Adrenal gland (tissue), 9 donors: ENCODE measurements at regions not wholly inside any gene's neighbourhood (a gene's known extent, or its start where the extent isn't known, plus 50 kb on each side); places are given as distances from the start of the nearest gene placed in this dataset.

Experiments used
- DNase-seq, 7 donors: peaks; one replicate each; pipeline ENCODE4 v3.0.0-alpha.2; 2019 to 2020
- H3K27ac ChIP-seq, 5 donors: fragments of 200-600 bp; sonication (generic) in 4 of 5; 1 replicate in 3 of 5; 2 replicates in 2 of 5; pipeline versions ENCODE4 v1.5.1 to v1.8.0; 2016 to 2020; ENCODE audit warnings: mild to moderate bottlenecking in 1 of 5
- H3K27me3 ChIP-seq: fragments of 200-600 bp; 2 replicates; pipeline ENCODE4 v1.8.0; 2021
- H3K36me3 ChIP-seq, 2 donors: fragments of 200-600 bp; replicated peaks in 1 of 2; 1 replicate in 1 of 2; 2 replicates in 1 of 2; pipeline versions ENCODE4 v1.5.1 to v1.8.0; 2018 to 2022
- H3K4me1 ChIP-seq, 2 donors: fragments of 200-600 bp; replicated peaks in 1 of 2; 1 replicate in 1 of 2; 2 replicates in 1 of 2; pipeline versions ENCODE4 v1.5.1 to v1.8.0; 2018 to 2021
- H3K4me3 ChIP-seq, 4 donors: fragments of 200-600 bp; sonication (generic) in 3 of 4; one replicate each; pipeline ENCODE4 v1.5.1; 2016 to 2018
- H3K9me3 ChIP-seq, 3 donors: fragments of 200-600 bp; sonication (generic) in 1 of 3; replicated peaks in 1 of 3; 1 replicate in 2 of 3; 2 replicates in 1 of 3; pipeline versions ENCODE4 v1.5.1 to v1.8.0; 2016 to 2021
- CTCF ChIP-seq, 6 experiments: fragments of 450-650 bp in 4 of 6; fragments of 200-600 bp in 2 of 6; sonication (generic) in 1 of 6; IDR thresholded peaks; 1 replicate in 5 of 6; 2 replicates in 1 of 6; pipeline versions ENCODE4 v1.5.1 to v1.8.0; 2016 to 2021; ENCODE audit warnings: antibody characterized with exemption in 6 of 6, mild to moderate bottlenecking in 2 of 6, moderate library complexity in 1 of 6
- POLR2A ChIP-seq, 2 donors: fragments of 450-650 bp; IDR thresholded peaks; one replicate each; pipeline ENCODE4 v1.6.1; 2017; ENCODE audit warnings: antibody characterized with exemption in 2 of 2, mild to moderate bottlenecking in 2 of 2, moderate library complexity in 1 of 2
- WGBS, 4 donors: extraction: QIAGEN DNeasy Blood & Tissue Kit in 2 of 4; methylation state at CpG; one replicate each; pipeline versions ENCODE4 v1.1.5 to v1.1.7; 2013 to 2017; 5-methylcytosine and 5-hydroxymethylcytosine counted together
- intact Hi-C, 2 donors: fragments of 100-400 bp; cut with DNase I; formaldehyde crosslinking; loops; one replicate each; pipeline versions ENCODE4 v1.14.1 to v1.15.0; 2022 to 2023
- donor health status: healthy with polysubstance abuse.
- donor health status: Bipolar disorder and iron deficiency.
- donor health status: DM: yes; HTN: yes; CAD: no.
- donor health status: DM: no; HTN: no; CAD: no.
- donor health status: DM: no; HTN: no; CAD: no.

- intact Hi-C loops, result no loop called here
- DNase-seq, result no peak
- Histone ChIP-seq H3K36me3 (no peaks in the 10 kb centered on the region), H3K4me1 (no peaks in the 10 kb centered on the region), H3K4me3 (no peak overlapping the region), H3K27ac (no peak overlapping the region), H3K9me3 (no peaks in the 10 kb centered on the region), H3K27me3 (no peaks in the 10 kb centered on the region)
- no peak for TF ChIP-seq POLR2A (IDR thresholded peaks at IDR 0.05)
- no peak for TF ChIP-seq CTCF (IDR thresholded peaks at IDR 0.05)
- WGBS, 4 donors, result 33 to 42% (median 40%) methylated on average over 3 of the region's 3 CpGs
Measured at GRCh38 chr1:101382135-101382534, 145.3 kb downstream of the S1PR1 start.

GRCh38 chr1:101388904-101389546, 152.2 kb downstream of the S1PR1 start:
- Histone ChIP-seq H3K9me3 (no peaks in the 10 kb centered on the region), H3K27ac (no peak overlapping the region), H3K4me1 (no peaks in the 10 kb centered on the region), H3K36me3 (no peaks in the 10 kb centered on the region), H3K4me3 (no peak overlapping the region), H3K27me3 (no peaks in the 10 kb centered on the region)
- TF ChIP-seq CTCF (IDR thresholded peaks at IDR 0.05), result no peak
- DNase-seq, result no peak
- intact Hi-C loops, result no loop called here

- Histone ChIP-seq H3K27ac (no peak overlapping the region), H3K36me3 (no peaks in the 10 kb centered on the region), H3K9me3 (no peaks in the 10 kb centered on the region), H3K4me3 (no peak overlapping the region), H3K27me3 (no peaks in the 10 kb centered on the region), H3K4me1 (no peaks in the 10 kb centered on the region)
- intact Hi-C loops, result no loop called here
- TF ChIP-seq CTCF (IDR thresholded peaks at IDR 0.05) (no peak), POLR2A (IDR thresholded peaks at IDR 0.05) (no peak)
- no peak for DNase-seq
- 53 to 78% (median 61%) methylated on average over 2 of the region's 2 CpGs for WGBS, 4 donors
Measured at GRCh38 chr1:101389547-101389929, 152.7 kb downstream of the S1PR1 start.

- Histone ChIP-seq H3K36me3 (no peaks in the 10 kb centered on the region), H3K4me3 (no peak overlapping the region), H3K9me3 (no peaks in the 10 kb centered on the region), H3K27ac (no peak overlapping the region), H3K4me1 (no peaks in the 10 kb centered on the region), H3K27me3 (no peaks in the 10 kb centered on the region)
- DNase-seq, result no peak
- intact Hi-C loops, result no loop called here
- 63 to 77% (median 65%) methylated on average over 4 of the region's 4 CpGs for WGBS, 4 donors
- no peak for TF ChIP-seq CTCF (IDR thresholded peaks at IDR 0.05)
- no peak for TF ChIP-seq POLR2A (IDR thresholded peaks at IDR 0.05)
Measured at GRCh38 chr1:101392552-101392951, 155.7 kb downstream of the S1PR1 start.
